ENCODE measurements at regions not wholly inside any gene's neighbourhood (a gene's known extent, or its start where the extent isn't known, plus 50 kb on each side); places are given as distances from the start of the nearest gene placed in this dataset.

DNA sequence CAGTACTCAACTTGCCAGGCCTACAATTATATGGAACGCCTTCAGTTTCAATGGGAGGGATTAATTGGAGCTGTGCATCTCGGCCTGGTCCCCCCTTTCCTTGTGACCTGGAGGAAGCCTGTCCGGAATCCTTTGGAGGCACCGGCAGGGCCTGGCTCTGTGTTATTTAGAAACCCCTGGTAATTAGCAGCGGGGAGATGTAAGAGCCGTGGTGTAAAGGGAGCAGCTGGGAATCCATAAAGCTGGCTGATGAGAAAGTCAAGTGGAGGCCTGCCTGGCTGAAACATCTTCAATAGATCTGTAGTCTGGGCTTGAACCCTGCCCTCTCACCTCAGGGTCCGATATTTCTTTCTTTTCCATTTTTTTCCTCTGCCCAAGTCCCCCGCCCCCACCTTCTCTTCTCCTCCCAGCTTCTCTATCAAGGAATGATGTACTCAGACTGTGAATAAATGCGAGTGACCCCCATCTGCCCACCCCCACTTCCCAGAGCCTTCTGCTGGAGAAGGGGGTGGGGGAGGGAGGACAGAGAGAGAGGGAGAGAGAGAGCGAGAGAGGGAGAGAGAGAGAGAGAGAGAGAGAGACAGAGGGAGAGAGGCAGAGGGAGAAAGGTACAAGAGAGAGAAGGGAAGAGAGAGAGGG, 495.5 kb upstream of the ZFHX3 start:
- no peak for DNase-seq
- peaks cover 0 to 56% (median 6%) of the 10 kb centered on the region in 5 donors for H3K4me1 ChIP-seq (ENCODE audit: control insufficient read depth in 5 of 5, insufficient read depth in 5 of 5, low read length in 5 of 5)
- H3K36me3 ChIP-seq (ENCODE audit: control insufficient read depth in 4 of 4, insufficient read depth in 4 of 4, low read length in 4 of 4): no peaks in the 10 kb centered on the region
- no peak overlapping the region for H3K4me3 ChIP-seq
- no peak overlapping the region for H3K27ac ChIP-seq (ENCODE audit: low read depth in 1 of 2, low read length in 1 of 2)
- no peak for ATAC-seq (ENCODE audit: insufficient read depth, low FRiP score)
- no peaks in the 10 kb centered on the region for H3K9me3 ChIP-seq (ENCODE audit: control insufficient read depth in 4 of 4, insufficient read depth in 3 of 4, low read length in 3 of 4)
- H3K27me3 ChIP-seq (ENCODE audit: control insufficient read depth in 3 of 3, insufficient read depth in 3 of 3, low read length in 2 of 3): peaks cover 0 to 35% (median 5%) of the 10 kb centered on the region in 3 donors
- no peak overlapping the region for H3K9ac ChIP-seq (ENCODE audit: insufficient read depth in 1 of 2, low read length in 2 of 2)
- 65% methylated on average over 10 of the region's 10 CpGs for WGBS, 2 donors
- TF ChIP-seq, protein P1, sequence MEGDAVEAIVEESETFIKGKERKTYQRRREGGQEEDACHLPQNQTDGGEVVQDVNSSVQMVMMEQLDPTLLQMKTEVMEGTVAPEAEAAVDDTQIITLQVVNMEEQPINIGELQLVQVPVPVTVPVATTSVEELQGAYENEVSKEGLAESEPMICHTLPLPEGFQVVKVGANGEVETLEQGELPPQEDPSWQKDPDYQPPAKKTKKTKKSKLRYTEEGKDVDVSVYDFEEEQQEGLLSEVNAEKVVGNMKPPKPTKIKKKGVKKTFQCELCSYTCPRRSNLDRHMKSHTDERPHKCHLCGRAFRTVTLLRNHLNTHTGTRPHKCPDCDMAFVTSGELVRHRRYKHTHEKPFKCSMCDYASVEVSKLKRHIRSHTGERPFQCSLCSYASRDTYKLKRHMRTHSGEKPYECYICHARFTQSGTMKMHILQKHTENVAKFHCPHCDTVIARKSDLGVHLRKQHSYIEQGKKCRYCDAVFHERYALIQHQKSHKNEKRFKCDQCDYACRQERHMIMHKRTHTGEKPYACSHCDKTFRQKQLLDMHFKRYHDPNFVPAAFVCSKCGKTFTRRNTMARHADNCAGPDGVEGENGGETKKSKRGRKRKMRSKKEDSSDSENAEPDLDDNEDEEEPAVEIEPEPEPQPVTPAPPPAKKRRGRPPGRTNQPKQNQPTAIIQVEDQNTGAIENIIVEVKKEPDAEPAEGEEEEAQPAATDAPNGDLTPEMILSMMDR (IDR thresholded peaks at IDR 0.05; ENCODE audit: control extremely low read depth, extremely low read depth): no peak

DNA sequence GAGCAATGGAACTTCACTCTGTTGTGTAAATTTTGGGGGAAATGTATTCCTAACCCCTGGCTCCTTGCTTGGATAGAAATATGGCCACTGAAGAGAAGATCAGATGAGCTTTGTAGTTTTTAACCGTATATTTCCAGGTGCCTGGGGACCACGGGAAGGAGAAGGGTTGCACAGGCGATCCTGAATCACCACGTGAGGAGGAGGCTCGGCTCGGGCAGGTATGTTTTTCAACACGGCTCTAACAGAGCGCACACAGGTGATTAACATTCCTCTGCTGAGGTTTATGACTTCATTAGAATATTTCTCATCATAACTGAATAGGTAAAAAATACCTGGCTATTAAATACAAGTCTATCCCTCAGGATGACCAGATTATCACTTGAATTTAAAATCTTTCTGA, 495.0 kb upstream of the ZFHX3 start:
- no peaks in the 10 kb centered on the region for H3K36me3 ChIP-seq (ENCODE audit: control insufficient read depth in 4 of 4, insufficient read depth in 4 of 4, low read length in 4 of 4)
- H3K27ac ChIP-seq (ENCODE audit: low read depth in 1 of 2, low read length in 1 of 2): no peak overlapping the region
- H3K9me3 ChIP-seq (ENCODE audit: control insufficient read depth in 4 of 4, insufficient read depth in 3 of 4, low read length in 3 of 4): no peaks in the 10 kb centered on the region
- no peak overlapping the region for H3K9ac ChIP-seq (ENCODE audit: insufficient read depth in 1 of 2, low read length in 2 of 2)
- H3K4me3 ChIP-seq: no peak overlapping the region
- H3K27me3 ChIP-seq (ENCODE audit: control insufficient read depth in 3 of 3, insufficient read depth in 3 of 3, low read length in 2 of 3): peaks cover 0 to 34% (median 5%) of the 10 kb centered on the region in 3 donors
- WGBS, 2 donors: 81 to 90% methylated on average over 8 of the region's 8 CpGs
- DNase-seq (no peak), ATAC-seq (ENCODE audit: insufficient read depth, low FRiP score) (no peak)
- peaks cover 0 to 56% (median 7%) of the 10 kb centered on the region in 5 donors for H3K4me1 ChIP-seq (ENCODE audit: control insufficient read depth in 5 of 5, insufficient read depth in 5 of 5, low read length in 5 of 5)
- TF ChIP-seq, protein P1 (IDR thresholded peaks at IDR 0.05; ENCODE audit: control extremely low read depth, extremely low read depth): no peak

DNA sequence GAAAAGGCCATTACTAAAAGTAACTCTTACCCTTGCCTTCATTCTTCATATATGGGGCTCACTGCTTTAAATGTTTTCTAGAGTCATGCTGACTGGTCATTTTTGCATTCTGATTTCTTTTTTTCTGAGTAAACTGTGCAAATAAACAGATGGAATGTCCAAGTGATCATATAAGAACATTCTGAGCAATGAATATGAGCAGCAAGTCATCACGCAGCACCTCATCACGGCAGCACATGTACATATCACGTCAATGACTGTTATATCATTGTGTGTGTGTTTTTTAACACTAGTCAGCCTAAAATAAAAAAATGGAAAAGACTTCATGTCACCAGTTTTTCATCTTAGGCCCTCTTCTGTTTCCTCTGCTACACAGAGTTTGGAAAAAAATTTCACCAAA, 490.0 kb upstream of the ZFHX3 start:
- Histone ChIP-seq H3K4me3 (no peak overlapping the region), H3K36me3 (ENCODE audit: control insufficient read depth in 4 of 4, insufficient read depth in 4 of 4, low read length in 4 of 4) (no peaks in the 10 kb centered on the region), H3K4me1 (ENCODE audit: control insufficient read depth in 5 of 5, insufficient read depth in 5 of 5, low read length in 5 of 5) (peaks cover 0 to 28% (median 0%) of the 10 kb centered on the region in 5 donors), H3K9me3 (ENCODE audit: control insufficient read depth in 4 of 4, insufficient read depth in 3 of 4, low read length in 3 of 4) (no peaks in the 10 kb centered on the region), H3K27me3 (ENCODE audit: control insufficient read depth in 3 of 3, insufficient read depth in 3 of 3, low read length in 2 of 3) (no peaks in the 10 kb centered on the region), H3K9ac (ENCODE audit: insufficient read depth in 1 of 2, low read length in 2 of 2) (no peak overlapping the region), H3K27ac (ENCODE audit: low read depth in 1 of 2, low read length in 1 of 2) (no peak overlapping the region)
- ATAC-seq (ENCODE audit: insufficient read depth, low FRiP score) (no peak), DNase-seq (peak; percentile 64 to 83 (median 74))
- WGBS, 2 donors: 86 to 87% methylated on average over 3 of the region's 3 CpGs
- TF ChIP-seq, protein P1 (IDR thresholded peaks at IDR 0.05; ENCODE audit: control extremely low read depth, extremely low read depth): no peak

DNA sequence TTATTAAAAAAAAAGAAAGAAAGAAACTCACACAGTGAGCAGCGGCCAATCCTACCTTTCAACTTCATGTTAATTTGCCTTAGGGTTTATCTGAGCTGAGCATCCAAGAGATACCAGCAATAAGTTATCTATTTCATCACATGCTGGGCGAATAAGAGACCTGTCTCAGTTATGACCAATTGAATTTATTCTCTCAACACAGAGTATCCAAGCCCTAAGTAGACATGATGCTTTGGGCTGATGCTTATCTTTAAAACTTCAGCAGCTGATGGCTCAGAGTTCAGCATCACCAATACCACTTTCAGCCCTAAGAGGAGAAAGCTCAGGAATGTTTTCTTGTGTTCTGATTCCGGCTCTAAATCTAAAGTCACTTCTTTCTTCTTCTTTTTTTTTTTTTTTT, 489.0 kb upstream of the ZFHX3 start:
- ATAC-seq (ENCODE audit: insufficient read depth, low FRiP score) (no peak), DNase-seq (no peak)
- Histone ChIP-seq H3K27me3 (ENCODE audit: control insufficient read depth in 3 of 3, insufficient read depth in 3 of 3, low read length in 2 of 3) (no peaks in the 10 kb centered on the region), H3K27ac (ENCODE audit: low read depth in 1 of 2, low read length in 1 of 2) (no peak overlapping the region), H3K4me1 (ENCODE audit: control insufficient read depth in 5 of 5, insufficient read depth in 5 of 5, low read length in 5 of 5) (peaks cover 0 to 28% (median 0%) of the 10 kb centered on the region in 5 donors), H3K36me3 (ENCODE audit: control insufficient read depth in 4 of 4, insufficient read depth in 4 of 4, low read length in 4 of 4) (no peaks in the 10 kb centered on the region), H3K9ac (ENCODE audit: insufficient read depth in 1 of 2, low read length in 2 of 2) (no peak overlapping the region), H3K9me3 (ENCODE audit: control insufficient read depth in 4 of 4, insufficient read depth in 3 of 4, low read length in 3 of 4) (no peaks in the 10 kb centered on the region), H3K4me3 (no peak overlapping the region)
- TF ChIP-seq, protein P1 (IDR thresholded peaks at IDR 0.05; ENCODE audit: control extremely low read depth, extremely low read depth): no peak
- 89 to 92% methylated on average over 3 of the region's 3 CpGs for WGBS, 2 donors

Measured in lung (tissue), 11 donors.